A204.1 (cell line): ENCODE measurements at regions not wholly inside any gene's neighbourhood (a gene's known extent, or its start where the extent isn't known, plus 50 kb on each side); places are given as distances from the start of the nearest gene placed in this dataset.
"Not testable (repeated sequence)": the region's sequence is repeated elsewhere in the genome, so short reads cannot be mapped to it uniquely, and the experiment has no call there.

Source experiments
- FAIRE-seq: peaks from 2 replicates; lab custom pipeline; 2012; peaks lifted over from hg19 to GRCh38; lab: Jason Lieb, UNC

DNA sequence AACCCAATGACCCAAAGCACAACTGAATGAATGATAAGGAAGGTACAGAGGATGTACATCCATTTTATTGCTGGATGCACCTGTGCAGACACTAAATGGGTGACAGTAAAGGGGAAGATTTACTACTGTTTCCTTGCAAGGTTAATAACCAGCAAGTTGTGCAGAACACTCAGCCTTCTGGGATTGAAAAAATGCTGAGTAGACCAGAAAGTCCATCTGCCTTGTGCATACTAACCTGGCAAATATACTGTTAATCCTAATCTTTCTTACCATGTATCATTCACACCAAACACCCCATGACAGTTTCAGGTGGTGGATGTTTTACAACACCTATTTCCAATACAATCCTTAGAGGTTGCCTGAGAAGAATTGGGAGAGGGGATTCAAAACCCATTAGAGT lies 814.1 kb upstream of the NRXN1 start:
- FAIRE-seq: no peak

DNA sequence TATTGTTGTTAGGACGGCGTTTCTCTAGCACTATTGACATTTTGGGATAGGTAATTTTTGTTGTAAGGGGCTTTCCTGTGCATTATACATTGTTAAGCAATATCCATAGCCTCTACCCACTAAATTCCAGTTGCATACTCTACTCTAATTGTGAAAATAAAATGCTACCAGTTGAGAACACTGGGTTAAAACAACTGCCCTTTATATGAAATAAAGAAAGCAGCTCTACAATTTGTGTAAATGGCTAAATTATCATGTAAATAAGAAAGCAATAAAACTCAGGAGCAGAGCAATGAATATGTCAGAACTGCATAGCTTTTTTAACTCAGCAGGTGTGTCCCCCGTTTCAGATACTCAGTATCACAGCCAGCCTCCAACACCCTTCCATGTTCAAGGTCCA lies 812.7 kb upstream of the NRXN1 start:
- FAIRE-seq: no peak

- no peak for FAIRE-seq
Observed at GRCh38 chr2:51829477-51829876, 797.5 kb upstream of the NRXN1 start.

- no peak for FAIRE-seq
Observed at GRCh38 chr2:51825823-51826222, 793.9 kb upstream of the NRXN1 start.

- no peak for FAIRE-seq
Observed at GRCh38 chr2:51813247-51813646, 781.3 kb upstream of the NRXN1 start.

- no peak for FAIRE-seq
Observed at GRCh38 chr2:51812138-51812866, 780.4 kb upstream of the NRXN1 start.

DNA sequence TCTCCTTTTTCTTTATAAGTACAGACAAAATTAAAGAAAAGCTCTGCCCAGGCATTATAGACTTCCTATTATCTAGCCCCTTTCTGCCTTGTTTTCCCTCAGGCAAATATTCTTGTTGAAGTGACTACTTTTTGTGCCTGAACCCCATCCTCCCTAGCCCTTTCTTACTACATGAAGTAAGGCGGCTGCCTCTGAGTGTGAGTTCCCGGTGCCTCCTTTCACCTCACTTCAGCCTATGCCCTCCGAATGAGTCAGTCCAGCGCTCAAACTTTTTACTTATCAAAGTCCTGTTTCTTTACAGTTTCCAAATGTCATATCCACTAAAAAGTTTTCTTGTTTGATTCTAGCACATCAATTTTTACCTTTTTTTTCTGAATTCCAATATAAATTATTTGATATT lies 778.3 kb upstream of the NRXN1 start:
- no peak for FAIRE-seq

DNA sequence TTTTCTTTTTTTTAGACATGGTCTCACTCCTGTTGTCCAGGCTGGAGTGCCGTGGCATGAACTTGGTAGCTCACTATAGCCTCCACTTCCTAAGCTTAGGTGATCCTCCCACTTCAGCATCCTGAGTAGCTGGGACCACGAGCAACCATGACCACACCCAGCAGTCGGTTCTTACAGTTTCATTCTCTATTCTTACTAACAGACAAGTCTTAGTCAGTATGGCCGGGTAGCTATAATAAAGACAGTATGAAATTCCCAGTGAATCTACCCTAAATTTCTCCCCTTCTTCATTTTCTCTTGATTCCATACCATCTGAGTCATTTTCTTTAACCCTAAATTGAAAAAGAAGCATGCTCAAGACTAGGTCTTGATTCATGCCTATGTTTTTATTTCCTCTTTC lies 775.3 kb upstream of the NRXN1 start:
- FAIRE-seq: no peak

DNA sequence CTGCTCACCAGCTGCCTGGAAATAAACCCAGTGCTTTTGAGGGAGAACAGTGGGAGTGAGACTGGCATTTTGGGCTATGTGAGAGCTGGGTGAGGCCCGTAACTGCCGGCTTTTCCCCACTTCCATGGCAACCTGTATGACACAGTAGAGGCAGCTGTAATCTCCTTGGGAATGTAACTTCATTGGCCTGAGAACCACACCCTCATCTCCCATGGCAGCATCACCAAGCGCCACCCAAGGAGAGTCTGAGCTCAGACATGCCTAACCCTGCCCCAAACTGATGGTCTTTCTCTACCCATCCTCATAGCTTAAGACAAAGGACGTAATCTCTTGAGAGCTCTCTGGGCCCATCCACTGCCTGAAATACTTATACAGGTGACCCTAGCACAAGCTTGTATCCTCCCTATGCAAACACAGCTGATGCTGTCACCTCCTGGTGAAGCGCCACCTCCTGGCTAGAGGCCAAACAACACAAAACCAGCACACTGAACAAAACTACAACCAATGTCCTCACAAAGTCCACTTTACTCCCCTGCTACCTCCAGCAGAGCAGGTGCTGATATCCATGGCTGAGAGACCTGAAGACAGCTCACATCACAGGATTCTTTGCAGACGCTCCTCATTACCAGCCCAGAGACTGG lies 763.4 kb upstream of the NRXN1 start:
- no peak for FAIRE-seq

DNA sequence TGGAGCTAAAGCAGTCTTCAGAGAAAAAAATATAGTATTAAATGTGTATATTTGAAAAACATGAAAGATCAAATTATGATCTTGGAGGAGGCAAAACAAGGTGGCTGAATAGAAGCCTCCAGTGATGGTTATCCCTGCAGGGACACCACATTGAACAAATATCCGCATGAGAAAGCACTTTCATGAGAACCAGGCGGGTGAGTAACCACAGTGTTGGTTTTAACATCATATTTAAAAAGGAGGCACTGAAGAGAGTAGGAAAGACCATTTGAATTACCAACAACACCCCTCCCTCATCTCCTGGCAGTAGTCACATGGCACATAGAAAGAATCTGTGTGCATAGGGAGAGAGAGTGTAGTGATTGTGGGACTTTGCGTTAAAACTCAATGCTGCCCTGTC lies 759.6 kb upstream of the NRXN1 start:
- FAIRE-seq: no peak

- FAIRE-seq: no peak
Observed at GRCh38 chr2:51790854-51791253, 758.9 kb upstream of the NRXN1 start.

DNA sequence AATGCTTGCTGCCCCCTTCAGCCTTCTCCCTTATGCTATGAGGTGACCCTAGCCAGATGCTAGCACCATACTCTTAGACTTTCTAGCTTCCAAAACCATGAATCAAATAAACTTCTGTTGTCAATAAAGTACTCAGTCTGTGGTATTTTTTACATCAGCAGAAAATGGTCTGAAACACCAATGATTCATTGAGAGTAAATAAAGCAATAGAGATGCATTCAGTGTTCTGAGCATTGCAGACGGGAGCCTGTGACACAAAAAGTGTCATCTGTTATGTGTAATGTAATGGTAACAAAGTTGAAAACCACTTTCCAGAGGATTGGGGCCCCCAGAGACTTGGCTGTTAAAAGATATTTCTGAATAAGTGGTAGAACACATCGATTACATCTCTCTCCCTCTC lies 758.0 kb upstream of the NRXN1 start:
- no peak for FAIRE-seq

GRCh38 chr2:51782921-51783765 lies 751.2 kb upstream of the NRXN1 start:
- FAIRE-seq: no peak

DNA sequence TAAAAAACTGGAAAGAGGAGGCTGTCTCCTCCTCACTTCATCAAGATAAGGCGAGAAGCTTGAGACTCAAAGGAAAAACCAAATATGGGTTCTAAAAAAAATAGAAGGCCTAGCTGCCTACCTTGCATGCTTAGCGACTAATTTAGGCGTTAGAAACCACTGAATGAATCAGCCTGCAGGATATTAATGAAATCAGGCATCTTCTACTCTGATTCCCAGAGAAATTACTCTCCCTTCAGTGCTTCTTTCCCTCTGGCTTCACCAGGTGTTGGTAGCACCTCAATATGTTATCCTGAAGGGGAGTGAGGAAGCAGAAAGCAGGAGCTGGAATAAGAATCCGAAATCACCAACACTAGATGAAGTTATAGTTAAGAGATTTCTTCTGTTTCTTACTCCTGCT lies 749.8 kb upstream of the NRXN1 start:
- FAIRE-seq: no peak

GRCh38 chr2:51780353-51780752 lies 748.4 kb upstream of the NRXN1 start:
- FAIRE-seq: no peak

GRCh38 chr2:51779723-51780122 lies 747.8 kb upstream of the NRXN1 start:
- not testable (repeated sequence) for FAIRE-seq

GRCh38 chr2:51778806-51779205 lies 746.9 kb upstream of the NRXN1 start:
- no peak for FAIRE-seq

DNA sequence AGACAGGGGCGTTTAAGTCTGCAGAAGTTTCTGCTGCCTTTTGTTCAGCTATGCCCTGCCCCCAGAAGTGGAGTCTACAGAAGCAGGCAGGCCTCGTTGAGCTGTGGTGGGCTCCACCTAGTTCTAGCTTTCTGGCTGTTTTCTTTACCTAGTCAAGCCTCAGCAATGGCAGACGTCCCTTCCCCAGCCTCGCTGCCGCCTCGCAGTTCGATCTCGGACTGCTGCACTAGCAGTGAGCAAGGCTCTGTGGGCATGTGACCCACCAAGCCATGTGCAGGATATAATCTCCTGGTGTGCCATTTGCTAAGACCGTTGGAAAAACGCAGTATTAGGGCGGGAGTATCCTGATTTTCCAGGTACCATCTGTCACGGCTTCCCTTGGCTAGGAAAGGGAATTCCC lies 742.7 kb upstream of the NRXN1 start:
- FAIRE-seq: not testable (repeated sequence)

- FAIRE-seq: no peak
Observed at GRCh38 chr2:51760441-51760840, 728.5 kb upstream of the NRXN1 start.

DNA sequence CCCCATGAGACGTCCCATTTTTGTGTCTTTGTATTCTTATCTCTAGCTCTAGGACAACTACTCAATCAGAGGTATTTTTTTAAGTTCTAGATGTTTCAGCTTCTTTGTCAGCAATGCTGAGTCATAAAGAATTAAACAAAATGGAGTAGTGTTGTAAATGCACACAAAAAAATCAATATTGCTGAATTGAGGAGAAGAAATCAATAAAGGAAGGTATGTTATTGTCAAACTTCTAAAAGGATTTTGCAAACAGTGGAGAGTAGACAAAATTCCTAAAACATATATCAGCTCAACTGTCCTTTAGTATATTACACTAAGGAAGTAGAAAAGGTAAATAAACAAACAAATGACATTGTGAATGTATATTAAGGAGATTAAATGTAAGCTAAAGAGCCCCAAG lies 726.1 kb upstream of the NRXN1 start:
- FAIRE-seq: no peak

DNA sequence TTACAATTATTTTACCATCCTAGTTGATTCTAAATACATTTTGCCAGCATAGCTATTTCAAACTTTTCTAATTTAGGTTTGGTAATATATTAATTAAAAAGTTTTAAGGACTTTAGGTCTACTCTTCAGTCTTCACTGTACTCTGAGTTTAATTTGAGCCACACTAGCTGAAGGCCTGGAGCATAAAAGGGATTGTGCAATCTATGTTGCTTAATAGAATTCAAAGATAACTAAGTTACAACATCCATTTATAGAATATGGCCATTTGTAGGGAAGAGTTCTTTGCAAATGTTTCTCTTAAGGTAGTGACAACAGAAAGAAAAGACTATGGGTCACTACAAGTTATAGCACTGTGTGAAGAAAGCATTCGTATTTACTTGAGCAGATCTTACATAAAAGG lies 702.2 kb upstream of the NRXN1 start:
- no peak for FAIRE-seq

DNA sequence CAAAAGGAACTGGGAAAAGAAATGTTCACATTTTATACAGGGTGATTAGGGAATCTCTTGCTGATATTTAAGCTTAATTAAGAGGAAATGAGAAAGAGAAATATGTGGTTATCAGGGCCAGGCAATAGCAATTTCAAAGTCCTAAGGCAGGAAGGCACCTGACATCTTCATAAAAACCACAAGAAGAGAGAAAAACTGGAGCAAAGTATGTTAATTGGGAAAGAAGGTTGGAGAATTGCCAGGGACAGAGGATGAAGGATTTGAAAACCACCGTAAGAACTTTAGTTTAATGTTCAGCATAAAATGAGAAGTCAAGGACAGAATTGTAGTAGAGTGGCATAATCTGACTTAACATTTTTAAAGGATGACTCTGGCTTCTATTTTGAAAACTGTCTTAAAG lies 691.8 kb upstream of the NRXN1 start:
- no peak for FAIRE-seq

DNA sequence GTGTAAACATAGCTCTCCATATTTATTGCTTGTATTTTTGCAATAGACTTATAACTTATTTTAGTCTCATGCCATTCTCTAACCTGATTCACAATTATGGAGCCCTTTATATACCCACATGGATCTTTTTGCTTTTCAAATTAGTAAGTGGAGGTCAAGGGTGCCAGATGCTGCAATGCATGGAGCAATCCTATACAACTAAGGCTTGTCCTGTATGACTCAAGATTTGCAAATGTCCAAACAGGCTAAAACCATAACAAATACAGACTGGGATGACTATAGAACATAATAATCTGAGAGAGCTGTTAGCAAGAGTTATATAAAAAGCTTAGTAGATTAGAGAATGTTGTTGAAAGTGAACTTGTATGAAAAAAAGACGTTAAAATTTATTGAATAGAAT lies 690.4 kb upstream of the NRXN1 start:
- FAIRE-seq: no peak
